ENCODE measurements at regions not wholly inside any gene's neighbourhood (a gene's known extent, or its start where the extent isn't known, plus 50 kb on each side); places are given as distances from the start of the nearest gene placed in this dataset.

DNA sequence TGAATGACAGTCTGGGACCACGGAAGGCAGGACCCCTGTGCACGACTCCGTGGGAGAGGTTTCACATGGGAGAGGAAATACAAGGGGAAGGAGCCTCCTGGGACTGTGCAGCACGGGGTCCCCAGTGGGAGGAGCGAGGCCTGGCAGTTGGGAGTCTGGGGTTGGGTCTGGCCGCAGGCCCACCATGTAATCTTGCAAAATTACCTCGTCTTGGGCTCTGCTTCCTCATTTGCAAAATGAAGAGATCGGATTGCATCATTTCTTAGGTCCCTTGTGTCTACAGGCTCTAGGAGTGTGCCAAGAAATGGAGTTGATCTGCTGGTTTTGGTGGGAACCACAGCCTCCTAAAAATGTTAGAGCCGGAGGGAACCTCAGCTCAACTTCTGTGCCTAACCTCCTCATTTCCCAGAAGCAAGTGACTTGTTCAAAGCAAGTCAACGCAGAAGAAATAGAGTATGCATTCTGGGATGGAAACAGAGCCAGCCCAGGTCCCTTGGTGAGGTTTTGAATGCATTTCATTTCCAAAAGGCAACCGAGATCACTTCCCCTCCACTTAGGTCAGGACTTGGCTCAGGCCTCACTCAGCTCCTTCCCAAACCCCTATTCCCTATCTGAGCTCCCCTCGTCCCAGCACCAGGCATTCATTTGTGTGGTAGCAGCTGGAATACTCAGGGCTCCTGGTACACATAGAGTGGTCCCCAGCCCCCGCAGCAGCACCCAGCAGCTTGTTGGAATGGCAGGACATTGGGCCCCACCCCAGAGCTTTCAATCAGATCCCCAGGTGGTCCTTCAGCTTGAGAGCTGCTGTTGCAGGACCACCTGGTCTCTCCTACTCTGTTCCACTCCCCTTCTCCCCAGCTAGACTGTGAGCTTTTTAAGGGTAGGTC, 267.7 kb downstream of the XXYLT1 start:
- POLR2A ChIA-PET: no interaction called here
- CTCF ChIA-PET: interaction anchor here (0.9 to 3.4 kb wide), 7 partner anchors 9 to 320 kb away, joined by 3 to 16 read pairs (median 5); no protein-coding TSS in a partner anchor
- peak overlapping the region; percentile 4; the same call in 1 of the 2 replicates for H3K27ac ChIP-seq (ENCODE audit: extremely low read depth, low read depth, low read length)
- TF ChIP-seq, protein P1, sequence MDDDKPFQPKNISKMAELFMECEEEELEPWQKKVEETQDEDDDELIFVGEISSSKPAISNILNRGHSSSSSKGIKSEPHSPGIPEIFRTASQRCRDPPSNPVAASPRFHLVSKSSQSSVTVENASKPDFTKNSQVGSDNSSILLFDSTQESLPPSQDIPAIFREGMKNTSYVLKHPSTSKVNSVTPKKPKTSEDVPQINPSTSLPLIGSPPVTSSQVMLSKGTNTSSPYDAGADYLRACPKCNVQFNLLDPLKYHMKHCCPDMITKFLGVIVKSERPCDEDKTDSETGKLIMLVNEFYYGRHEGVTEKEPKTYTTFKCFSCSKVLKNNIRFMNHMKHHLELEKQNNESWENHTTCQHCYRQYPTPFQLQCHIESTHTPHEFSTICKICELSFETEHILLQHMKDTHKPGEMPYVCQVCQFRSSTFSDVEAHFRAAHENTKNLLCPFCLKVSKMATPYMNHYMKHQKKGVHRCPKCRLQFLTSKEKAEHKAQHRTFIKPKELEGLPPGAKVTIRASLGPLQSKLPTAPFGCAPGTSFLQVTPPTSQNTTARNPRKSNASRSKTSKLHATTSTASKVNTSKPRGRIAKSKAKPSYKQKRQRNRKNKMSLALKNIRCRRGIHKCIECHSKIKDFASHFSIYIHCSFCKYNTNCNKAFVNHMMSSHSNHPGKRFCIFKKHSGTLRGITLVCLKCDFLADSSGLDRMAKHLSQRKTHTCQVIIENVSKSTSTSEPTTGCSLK (tag by site-specific recombination; IDR thresholded peaks at IDR 0.05): no peak
- TF ChIP-seq ZEB2 (tag by site-specific recombination; IDR thresholded peaks at IDR 0.05) (no peak), ZNF335 (tag by site-specific recombination; conservative IDR thresholded peaks at IDR 0.05) (0 out of 2 replicates have a peak, but pooled peaks have one; percentile 17), ZNF341 (tag by site-specific recombination; IDR thresholded peaks at IDR 0.05; ENCODE audit: low read depth) (0 out of 2 replicates have a peak, but pooled peaks have one; percentile 3), RBAK (tag by site-specific recombination; IDR thresholded peaks at IDR 0.05) (no peak), MZF1 (tag by site-specific recombination; IDR thresholded peaks at IDR 0.05; ENCODE audit: borderline replicate concordance) (no peak), ZNF473 (tag by site-specific recombination; IDR thresholded peaks at IDR 0.05) (no peak), REPIN1 (tag by site-specific recombination; IDR thresholded peaks at IDR 0.05; ENCODE audit: low read depth) (no peak), GLIS1 (tag by site-specific recombination; IDR thresholded peaks at IDR 0.05) (0 out of 2 replicates have a peak, but pooled peaks have one; percentile 6), ZNF664 (tag by site-specific recombination; IDR thresholded peaks at IDR 0.05) (no peak), ZNF658 (tag by site-specific recombination; IDR thresholded peaks at IDR 0.05) (no peak), ZNF837 (tag by site-specific recombination; IDR thresholded peaks at IDR 0.05) (no peak), ZNF654 (tag by site-specific recombination; IDR thresholded peaks at IDR 0.05; ENCODE audit: low read depth) (no peak), ZNF121 (tag by site-specific recombination; IDR thresholded peaks at IDR 0.05) (no peak), GFI1B (tag by site-specific recombination; IDR thresholded peaks at IDR 0.05) (no peak)
- TF ChIP-seq, protein P2, sequence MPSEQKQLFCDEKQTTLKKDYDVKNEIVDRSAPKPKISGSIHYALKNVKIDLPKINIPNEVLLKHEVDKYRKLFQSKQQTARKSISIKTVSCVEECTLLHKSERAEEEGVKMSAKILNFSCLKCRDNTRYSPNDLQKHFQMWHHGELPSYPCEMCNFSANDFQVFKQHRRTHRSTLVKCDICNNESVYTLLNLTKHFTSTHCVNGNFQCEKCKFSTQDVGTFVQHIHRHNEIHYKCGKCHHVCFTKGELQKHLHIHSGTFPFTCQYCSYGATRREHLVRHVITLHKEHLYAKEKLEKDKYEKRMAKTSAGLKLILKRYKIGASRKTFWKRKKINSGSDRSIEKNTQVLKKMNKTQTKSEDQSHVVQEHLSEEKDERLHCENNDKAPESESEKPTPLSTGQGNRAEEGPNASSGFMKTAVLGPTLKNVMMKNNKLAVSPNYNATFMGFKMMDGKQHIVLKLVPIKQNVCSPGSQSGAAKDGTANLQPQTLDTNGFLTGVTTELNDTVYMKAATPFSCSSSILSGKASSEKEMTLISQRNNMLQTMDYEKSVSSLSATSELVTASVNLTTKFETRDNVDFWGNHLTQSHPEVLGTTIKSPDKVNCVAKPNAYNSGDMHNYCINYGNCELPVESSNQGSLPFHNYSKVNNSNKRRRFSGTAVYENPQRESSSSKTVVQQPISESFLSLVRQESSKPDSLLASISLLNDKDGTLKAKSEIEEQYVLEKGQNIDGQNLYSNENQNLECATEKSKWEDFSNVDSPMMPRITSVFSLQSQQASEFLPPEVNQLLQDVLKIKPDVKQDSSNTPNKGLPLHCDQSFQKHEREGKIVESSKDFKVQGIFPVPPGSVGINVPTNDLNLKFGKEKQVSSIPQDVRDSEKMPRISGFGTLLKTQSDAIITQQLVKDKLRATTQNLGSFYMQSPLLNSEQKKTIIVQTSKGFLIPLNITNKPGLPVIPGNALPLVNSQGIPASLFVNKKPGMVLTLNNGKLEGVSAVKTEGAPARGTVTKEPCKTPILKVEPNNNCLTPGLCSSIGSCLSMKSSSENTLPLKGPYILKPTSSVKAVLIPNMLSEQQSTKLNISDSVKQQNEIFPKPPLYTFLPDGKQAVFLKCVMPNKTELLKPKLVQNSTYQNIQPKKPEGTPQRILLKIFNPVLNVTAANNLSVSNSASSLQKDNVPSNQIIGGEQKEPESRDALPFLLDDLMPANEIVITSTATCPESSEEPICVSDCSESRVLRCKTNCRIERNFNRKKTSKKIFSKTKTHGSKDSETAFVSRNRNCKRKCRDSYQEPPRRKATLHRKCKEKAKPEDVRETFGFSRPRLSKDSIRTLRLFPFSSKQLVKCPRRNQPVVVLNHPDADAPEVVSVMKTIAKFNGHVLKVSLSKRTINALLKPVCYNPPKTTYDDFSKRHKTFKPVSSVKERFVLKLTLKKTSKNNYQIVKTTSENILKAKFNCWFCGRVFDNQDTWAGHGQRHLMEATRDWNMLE (tag by site-specific recombination; conservative IDR thresholded peaks at IDR 0.05; ENCODE audit: low read depth): 0 out of 2 replicates have a peak, but pooled peaks have one; percentile 29
- TF ChIP-seq, protein P3, sequence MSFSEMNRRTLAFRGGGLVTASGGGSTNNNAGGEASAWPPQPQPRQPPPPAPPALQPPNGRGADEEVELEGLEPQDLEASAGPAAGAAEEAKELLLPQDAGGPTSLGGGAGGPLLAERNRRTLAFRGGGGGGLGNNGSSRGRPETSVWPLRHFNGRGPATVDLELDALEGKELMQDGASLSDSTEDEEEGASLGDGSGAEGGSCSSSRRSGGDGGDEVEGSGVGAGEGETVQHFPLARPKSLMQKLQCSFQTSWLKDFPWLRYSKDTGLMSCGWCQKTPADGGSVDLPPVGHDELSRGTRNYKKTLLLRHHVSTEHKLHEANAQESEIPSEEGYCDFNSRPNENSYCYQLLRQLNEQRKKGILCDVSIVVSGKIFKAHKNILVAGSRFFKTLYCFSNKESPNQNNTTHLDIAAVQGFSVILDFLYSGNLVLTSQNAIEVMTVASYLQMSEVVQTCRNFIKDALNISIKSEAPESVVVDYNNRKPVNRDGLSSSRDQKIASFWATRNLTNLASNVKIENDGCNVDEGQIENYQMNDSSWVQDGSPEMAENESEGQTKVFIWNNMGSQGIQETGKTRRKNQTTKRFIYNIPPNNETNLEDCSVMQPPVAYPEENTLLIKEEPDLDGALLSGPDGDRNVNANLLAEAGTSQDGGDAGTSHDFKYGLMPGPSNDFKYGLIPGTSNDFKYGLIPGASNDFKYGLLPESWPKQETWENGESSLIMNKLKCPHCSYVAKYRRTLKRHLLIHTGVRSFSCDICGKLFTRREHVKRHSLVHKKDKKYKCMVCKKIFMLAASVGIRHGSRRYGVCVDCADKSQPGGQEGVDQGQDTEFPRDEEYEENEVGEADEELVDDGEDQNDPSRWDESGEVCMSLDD (tag by site-specific recombination; IDR thresholded peaks at IDR 0.05): no peak
- TF ChIP-seq, protein P4, sequence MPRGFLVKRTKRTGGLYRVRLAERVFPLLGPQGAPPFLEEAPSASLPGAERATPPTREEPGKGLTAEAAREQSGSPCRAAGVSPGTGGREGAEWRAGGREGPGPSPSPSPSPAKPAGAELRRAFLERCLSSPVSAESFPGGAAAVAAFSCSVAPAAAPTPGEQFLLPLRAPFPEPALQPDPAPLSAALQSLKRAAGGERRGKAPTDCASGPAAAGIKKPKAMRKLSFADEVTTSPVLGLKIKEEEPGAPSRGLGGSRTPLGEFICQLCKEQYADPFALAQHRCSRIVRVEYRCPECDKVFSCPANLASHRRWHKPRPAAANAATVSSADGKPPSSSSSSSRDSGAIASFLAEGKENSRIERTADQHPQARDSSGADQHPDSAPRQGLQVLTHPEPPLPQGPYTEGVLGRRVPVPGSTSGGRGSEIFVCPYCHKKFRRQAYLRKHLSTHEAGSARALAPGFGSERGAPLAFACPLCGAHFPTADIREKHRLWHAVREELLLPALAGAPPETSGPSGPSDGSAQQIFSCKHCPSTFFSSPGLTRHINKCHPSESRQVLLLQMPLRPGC (tag by site-specific recombination; IDR thresholded peaks at IDR 0.05): no peak
- TF ChIP-seq, protein P5, sequence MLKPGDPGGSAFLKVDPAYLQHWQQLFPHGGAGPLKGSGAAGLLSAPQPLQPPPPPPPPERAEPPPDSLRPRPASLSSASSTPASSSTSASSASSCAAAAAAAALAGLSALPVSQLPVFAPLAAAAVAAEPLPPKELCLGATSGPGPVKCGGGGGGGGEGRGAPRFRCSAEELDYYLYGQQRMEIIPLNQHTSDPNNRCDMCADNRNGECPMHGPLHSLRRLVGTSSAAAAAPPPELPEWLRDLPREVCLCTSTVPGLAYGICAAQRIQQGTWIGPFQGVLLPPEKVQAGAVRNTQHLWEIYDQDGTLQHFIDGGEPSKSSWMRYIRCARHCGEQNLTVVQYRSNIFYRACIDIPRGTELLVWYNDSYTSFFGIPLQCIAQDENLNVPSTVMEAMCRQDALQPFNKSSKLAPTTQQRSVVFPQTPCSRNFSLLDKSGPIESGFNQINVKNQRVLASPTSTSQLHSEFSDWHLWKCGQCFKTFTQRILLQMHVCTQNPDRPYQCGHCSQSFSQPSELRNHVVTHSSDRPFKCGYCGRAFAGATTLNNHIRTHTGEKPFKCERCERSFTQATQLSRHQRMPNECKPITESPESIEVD (tag by site-specific recombination; IDR thresholded peaks at IDR 0.05): no peak
- TF ChIP-seq, protein P6, sequence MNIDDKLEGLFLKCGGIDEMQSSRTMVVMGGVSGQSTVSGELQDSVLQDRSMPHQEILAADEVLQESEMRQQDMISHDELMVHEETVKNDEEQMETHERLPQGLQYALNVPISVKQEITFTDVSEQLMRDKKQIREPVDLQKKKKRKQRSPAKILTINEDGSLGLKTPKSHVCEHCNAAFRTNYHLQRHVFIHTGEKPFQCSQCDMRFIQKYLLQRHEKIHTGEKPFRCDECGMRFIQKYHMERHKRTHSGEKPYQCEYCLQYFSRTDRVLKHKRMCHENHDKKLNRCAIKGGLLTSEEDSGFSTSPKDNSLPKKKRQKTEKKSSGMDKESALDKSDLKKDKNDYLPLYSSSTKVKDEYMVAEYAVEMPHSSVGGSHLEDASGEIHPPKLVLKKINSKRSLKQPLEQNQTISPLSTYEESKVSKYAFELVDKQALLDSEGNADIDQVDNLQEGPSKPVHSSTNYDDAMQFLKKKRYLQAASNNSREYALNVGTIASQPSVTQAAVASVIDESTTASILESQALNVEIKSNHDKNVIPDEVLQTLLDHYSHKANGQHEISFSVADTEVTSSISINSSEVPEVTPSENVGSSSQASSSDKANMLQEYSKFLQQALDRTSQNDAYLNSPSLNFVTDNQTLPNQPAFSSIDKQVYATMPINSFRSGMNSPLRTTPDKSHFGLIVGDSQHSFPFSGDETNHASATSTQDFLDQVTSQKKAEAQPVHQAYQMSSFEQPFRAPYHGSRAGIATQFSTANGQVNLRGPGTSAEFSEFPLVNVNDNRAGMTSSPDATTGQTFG (tag by site-specific recombination; IDR thresholded peaks at IDR 0.05; ENCODE audit: borderline replicate concordance): no peak

More for the DNA sequence above, 267.7 kb downstream of the XXYLT1 start:
- Histone ChIP-seq H3K4me1 (ENCODE audit: control insufficient read depth, insufficient read depth, low read length) (peaks cover 6% of the 10 kb centered on the region), H3K4me3 (ENCODE audit: low read depth, low read length) (no peak overlapping the region), H3K9me3 (ENCODE audit: control insufficient read depth, insufficient read depth, low read depth, low read length) (no peaks in the 10 kb centered on the region), H3K36me3 (ENCODE audit: control insufficient read depth in 2 of 2, insufficient read depth in 1 of 2, low read length in 2 of 2) (no peaks in the 10 kb centered on the region)
